ENCODE measurements at regions not wholly inside any gene's neighbourhood (a gene's known extent, or its start where the extent isn't known, plus 50 kb on each side); places are given as distances from the start of the nearest gene placed in this dataset.
"Not testable (repeated sequence)": the region's sequence is repeated elsewhere in the genome, so short reads cannot be mapped to it uniquely, and the experiment has no call there.

DNA sequence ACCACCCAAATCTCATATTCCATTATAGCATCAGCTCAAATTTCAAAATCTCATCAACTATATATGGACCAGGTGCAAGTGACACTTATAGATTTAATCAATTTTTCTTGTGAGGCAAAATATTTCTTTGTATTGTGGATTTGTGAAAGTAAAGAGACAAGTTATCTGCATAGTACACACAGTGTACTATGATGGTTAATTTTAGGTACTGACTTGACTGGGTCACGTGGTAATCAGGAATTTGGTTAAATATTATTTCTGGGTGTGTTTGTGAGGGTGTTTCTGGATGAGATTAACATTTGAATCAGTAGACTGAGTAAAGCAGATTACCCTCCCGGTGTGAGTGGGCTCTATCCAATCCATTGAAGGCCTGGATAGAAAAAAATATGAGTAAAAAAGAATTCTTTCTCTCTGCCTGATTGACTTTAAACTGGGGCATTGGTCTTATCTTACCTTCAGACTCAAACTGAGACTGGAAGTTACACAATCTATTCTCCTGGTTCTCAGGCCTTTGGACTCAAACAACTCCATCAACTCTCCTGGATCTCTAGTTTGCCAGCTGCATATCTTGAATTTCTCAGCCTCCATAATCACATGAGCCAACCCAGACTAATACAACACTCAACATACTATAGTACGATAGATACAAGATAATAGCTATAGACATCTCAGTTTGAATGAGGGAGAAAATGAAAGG is 799.9 kb downstream of the NAP1L3 start:
- DNase-seq (ENCODE audit: low read depth, low spot score); H3K36me3 ChIP-seq (ENCODE audit: control insufficient read depth in 2 of 2, extremely low read depth in 1 of 2, insufficient read depth in 2 of 2, low read length in 2 of 2); H3K9me3 ChIP-seq (replicated peaks; ENCODE audit: control insufficient read depth, insufficient read depth, low read length); H3K4me2 ChIP-seq (ENCODE audit: insufficient read depth, low read length); CTCF ChIA-PET; H3K27me3 ChIP-seq (ENCODE audit: control insufficient read depth in 2 of 2, insufficient read depth in 2 of 2, low read length in 2 of 2); H3K9ac ChIP-seq (replicated peaks; ENCODE audit: extremely low read depth, insufficient read depth, low read length); H3K4me3 ChIP-seq (replicated peaks in 1 of 3; ENCODE audit: insufficient read depth in 1 of 3, low read depth in 1 of 3, low read length in 3 of 3); H3K4me1 ChIP-seq (ENCODE audit: control insufficient read depth, extremely low read depth, insufficient read depth, low read length); BruUV-seq (replicated peaks); H3K9me1 ChIP-seq (replicated peaks; ENCODE audit: control insufficient read depth, extremely low read depth, insufficient read depth, low read length); H2AFZ ChIP-seq (ENCODE audit: low read depth, low read length); H4K20me1 ChIP-seq (replicated peaks; ENCODE audit: control insufficient read depth, extremely low read depth, insufficient read depth, low read length); H3K79me2 ChIP-seq (ENCODE audit: control insufficient read depth, insufficient read depth, low read length); dilution Hi-C loops (cut with MboI; ENCODE audit: extremely low pct_ligation_motif_present, low sequenced_read_pairs); POLR2A ChIA-PET; intact Hi-C loops (cut with micrococcal nuclease); FAIRE-seq; H3K27ac ChIP-seq (ENCODE audit: insufficient read depth, low read depth, low read length): not testable (repeated sequence)

DNA sequence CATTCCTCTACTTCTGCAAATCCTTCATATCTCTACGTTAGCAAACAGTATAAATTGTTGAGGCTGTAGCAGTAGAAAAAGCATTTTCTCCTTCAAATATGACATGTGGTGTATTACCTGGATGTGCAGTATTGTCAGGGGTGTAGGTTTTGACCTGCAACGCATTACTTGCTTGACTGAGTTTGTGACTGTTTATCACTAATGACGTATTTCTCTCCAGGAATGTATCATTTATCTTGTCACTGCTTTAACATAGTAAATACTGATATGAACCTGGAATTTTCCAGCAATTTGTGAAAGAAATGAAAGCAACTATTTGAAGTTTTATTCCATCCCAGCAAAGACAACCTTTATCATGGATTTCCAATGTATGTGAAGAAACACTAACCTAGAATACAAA is 823.4 kb downstream of the NAP1L3 start:
- H3K4me2 ChIP-seq (ENCODE audit: insufficient read depth, low read length); H3K79me2 ChIP-seq (ENCODE audit: control insufficient read depth, insufficient read depth, low read length); DNase-seq (ENCODE audit: low read depth, low spot score); H3K27ac ChIP-seq (ENCODE audit: insufficient read depth, low read depth, low read length); H3K9ac ChIP-seq (replicated peaks; ENCODE audit: extremely low read depth, insufficient read depth, low read length); H2AFZ ChIP-seq (ENCODE audit: low read depth, low read length); H3K27me3 ChIP-seq (ENCODE audit: control insufficient read depth in 2 of 2, insufficient read depth in 2 of 2, low read length in 2 of 2); H3K4me1 ChIP-seq (ENCODE audit: control insufficient read depth, extremely low read depth, insufficient read depth, low read length); H3K9me1 ChIP-seq (replicated peaks; ENCODE audit: control insufficient read depth, extremely low read depth, insufficient read depth, low read length); H3K36me3 ChIP-seq (ENCODE audit: control insufficient read depth in 2 of 2, extremely low read depth in 1 of 2, insufficient read depth in 2 of 2, low read length in 2 of 2); CTCF ChIA-PET; FAIRE-seq; dilution Hi-C loops (cut with MboI; ENCODE audit: extremely low pct_ligation_motif_present, low sequenced_read_pairs); BruUV-seq (replicated peaks); H3K9me3 ChIP-seq (replicated peaks; ENCODE audit: control insufficient read depth, insufficient read depth, low read length); H4K20me1 ChIP-seq (replicated peaks; ENCODE audit: control insufficient read depth, extremely low read depth, insufficient read depth, low read length); POLR2A ChIA-PET; intact Hi-C loops (cut with micrococcal nuclease); H3K4me3 ChIP-seq (replicated peaks in 1 of 3; ENCODE audit: insufficient read depth in 1 of 3, low read depth in 1 of 3, low read length in 3 of 3): not testable (repeated sequence)

DNA sequence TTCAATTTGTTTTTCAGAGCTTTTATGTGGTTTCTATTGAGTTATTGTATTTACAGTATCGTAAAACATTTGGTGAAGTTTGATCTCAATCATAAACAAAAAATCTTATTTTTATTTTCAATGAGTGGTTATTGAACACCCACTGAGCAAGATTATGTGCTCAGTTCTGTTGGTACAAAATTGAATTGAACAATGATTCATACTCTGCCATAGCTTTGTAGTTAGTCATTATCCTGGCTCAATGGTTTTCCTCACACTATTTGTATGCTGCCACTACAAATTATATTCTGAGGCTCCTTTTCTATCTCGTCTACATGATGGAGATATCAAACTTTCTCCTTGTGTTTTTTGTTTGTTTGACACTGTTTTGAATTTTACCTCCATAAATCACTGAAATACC is 829.5 kb downstream of the NAP1L3 start:
- FAIRE-seq; H3K27ac ChIP-seq (ENCODE audit: insufficient read depth, low read depth, low read length); H3K4me2 ChIP-seq (ENCODE audit: insufficient read depth, low read length); CTCF ChIA-PET; H3K9me1 ChIP-seq (replicated peaks; ENCODE audit: control insufficient read depth, extremely low read depth, insufficient read depth, low read length); H4K20me1 ChIP-seq (replicated peaks; ENCODE audit: control insufficient read depth, extremely low read depth, insufficient read depth, low read length); intact Hi-C loops (cut with micrococcal nuclease); H3K36me3 ChIP-seq (ENCODE audit: control insufficient read depth in 2 of 2, extremely low read depth in 1 of 2, insufficient read depth in 2 of 2, low read length in 2 of 2); H3K4me1 ChIP-seq (ENCODE audit: control insufficient read depth, extremely low read depth, insufficient read depth, low read length); DNase-seq (ENCODE audit: low read depth, low spot score); H3K9me3 ChIP-seq (replicated peaks; ENCODE audit: control insufficient read depth, insufficient read depth, low read length); BruUV-seq (replicated peaks); POLR2A ChIA-PET; H3K4me3 ChIP-seq (replicated peaks in 1 of 3; ENCODE audit: insufficient read depth in 1 of 3, low read depth in 1 of 3, low read length in 3 of 3); H3K9ac ChIP-seq (replicated peaks; ENCODE audit: extremely low read depth, insufficient read depth, low read length); H2AFZ ChIP-seq (ENCODE audit: low read depth, low read length); H3K27me3 ChIP-seq (ENCODE audit: control insufficient read depth in 2 of 2, insufficient read depth in 2 of 2, low read length in 2 of 2); H3K79me2 ChIP-seq (ENCODE audit: control insufficient read depth, insufficient read depth, low read length); dilution Hi-C loops (cut with MboI; ENCODE audit: extremely low pct_ligation_motif_present, low sequenced_read_pairs): not testable (repeated sequence)

DNA sequence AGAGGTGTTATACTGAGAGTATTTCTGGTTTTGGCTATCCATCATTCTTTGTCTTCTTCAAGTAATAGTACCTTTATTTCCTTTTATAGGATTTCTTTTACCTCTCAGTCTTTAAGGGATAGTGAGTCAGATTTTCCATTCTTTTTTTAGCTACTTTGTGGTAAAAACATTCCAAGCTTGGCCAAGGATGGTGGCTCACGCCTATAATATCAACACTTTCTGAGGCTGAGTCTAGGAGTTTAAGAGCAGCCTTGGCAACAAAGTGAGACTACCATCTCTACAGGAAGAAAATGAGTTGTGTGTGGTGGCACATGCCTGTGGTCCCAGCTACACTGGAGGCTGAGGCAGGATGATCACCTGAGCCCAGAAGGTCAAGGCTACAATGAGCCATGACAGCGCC is 840.6 kb downstream of the NAP1L3 start:
- H3K9ac ChIP-seq (replicated peaks; ENCODE audit: extremely low read depth, insufficient read depth, low read length); dilution Hi-C loops (cut with MboI; ENCODE audit: extremely low pct_ligation_motif_present, low sequenced_read_pairs); H3K9me1 ChIP-seq (replicated peaks; ENCODE audit: control insufficient read depth, extremely low read depth, insufficient read depth, low read length); H3K4me1 ChIP-seq (ENCODE audit: control insufficient read depth, extremely low read depth, insufficient read depth, low read length); H2AFZ ChIP-seq (ENCODE audit: low read depth, low read length); H3K79me2 ChIP-seq (ENCODE audit: control insufficient read depth, insufficient read depth, low read length); DNase-seq (ENCODE audit: low read depth, low spot score); CTCF ChIA-PET; H4K20me1 ChIP-seq (replicated peaks; ENCODE audit: control insufficient read depth, extremely low read depth, insufficient read depth, low read length); H3K4me3 ChIP-seq (replicated peaks in 1 of 3; ENCODE audit: insufficient read depth in 1 of 3, low read depth in 1 of 3, low read length in 3 of 3); POLR2A ChIA-PET; H3K9me3 ChIP-seq (replicated peaks; ENCODE audit: control insufficient read depth, insufficient read depth, low read length); H3K36me3 ChIP-seq (ENCODE audit: control insufficient read depth in 2 of 2, extremely low read depth in 1 of 2, insufficient read depth in 2 of 2, low read length in 2 of 2); BruUV-seq (replicated peaks); H3K4me2 ChIP-seq (ENCODE audit: insufficient read depth, low read length); intact Hi-C loops (cut with micrococcal nuclease); H3K27me3 ChIP-seq (ENCODE audit: control insufficient read depth in 2 of 2, insufficient read depth in 2 of 2, low read length in 2 of 2); H3K27ac ChIP-seq (ENCODE audit: insufficient read depth, low read depth, low read length): not testable (repeated sequence)
- peak; percentile 18 for FAIRE-seq

Data from endothelial cell of umbilical vein (primary cell).